Effector memory CD8-positive, alpha-beta T cell (primary cell): ENCODE measurements at regions not wholly inside any gene's neighbourhood (a gene's known extent, or its start where the extent isn't known, plus 50 kb on each side); places are given as distances from the start of the nearest gene placed in this dataset.

Experiments used
- ATAC-seq: fragments of 150-1000 bp; cut with Tn5 transposase; replicated peaks from 2 replicates; pipeline ENCODE4 v1.10.0; 2021; ENCODE audit warnings: mild to moderate bottlenecking, moderate library complexity
- DNase-seq, 3 experiments: peaks; one replicate each; pipeline ENCODE4 v3.0.0; 2021
- H3K27ac Mint-ChIP-seq, 2 donors: one replicate each; pipeline ENCODE4 v1.8.0; 2022; ENCODE audit warnings: mild to moderate bottlenecking in 2 of 2, mixed read lengths in 2 of 2, moderate library complexity in 2 of 2
- H3K27me3 Mint-ChIP-seq, 2 donors: one replicate each; pipeline ENCODE4 v1.8.0; 2022; ENCODE audit warnings: mixed read lengths in 2 of 2
- H3K36me3 Mint-ChIP-seq: one replicate; pipeline ENCODE4 v1.8.0; 2022; ENCODE audit warnings: mild to moderate bottlenecking, moderate library complexity, mixed read lengths; ENCODE audit not compliant: insufficient read depth
- H3K4me1 Mint-ChIP-seq, 2 donors: one replicate each; pipeline ENCODE4 v1.8.0; 2022; ENCODE audit warnings: low read depth in 2 of 2, mixed read lengths in 2 of 2
- H3K4me3 Mint-ChIP-seq, 2 donors: one replicate each; pipeline ENCODE4 v1.8.0; 2022; ENCODE audit warnings: mild to moderate bottlenecking in 2 of 2, mixed read lengths in 2 of 2, moderate library complexity in 2 of 2
- H3K9me3 Mint-ChIP-seq, 2 donors: one replicate each; pipeline ENCODE4 v1.8.0; 2022; ENCODE audit warnings: mixed read lengths in 2 of 2

DNA sequence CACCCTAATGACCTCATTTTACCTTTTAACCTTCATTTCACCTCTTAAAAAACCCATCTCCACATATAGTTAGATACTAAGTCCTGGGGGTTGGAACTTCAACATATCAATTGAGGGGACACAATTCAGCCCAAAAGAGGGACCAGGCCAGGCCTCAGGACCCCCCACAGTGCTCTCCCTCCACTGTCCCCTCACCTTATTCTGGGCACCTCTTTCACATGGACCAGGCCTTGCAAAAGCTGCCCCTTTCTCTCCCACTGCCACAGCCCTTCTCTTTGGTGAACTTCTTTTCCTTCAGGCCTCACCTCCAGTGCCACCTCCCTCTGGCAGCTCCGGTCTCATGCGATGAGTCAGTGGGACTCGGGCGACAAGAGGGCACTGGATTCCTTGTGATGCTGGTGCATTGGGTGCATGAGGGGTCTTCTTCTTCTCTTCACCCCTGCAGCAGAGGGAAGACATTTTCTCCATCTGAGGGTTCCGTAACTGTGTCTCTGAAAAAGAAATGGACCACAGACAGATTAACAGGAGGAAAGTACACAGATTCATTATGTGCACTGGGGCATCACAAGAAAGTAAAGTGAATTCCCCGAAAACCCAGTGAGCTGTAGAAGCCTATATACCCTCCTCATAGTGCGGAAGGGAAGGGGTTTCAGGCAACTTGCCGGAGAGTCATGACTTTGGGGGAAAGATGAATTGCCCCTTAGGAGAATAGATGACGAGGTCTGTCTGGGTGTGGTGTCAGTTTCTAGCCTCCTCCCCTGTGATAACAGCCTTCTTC, 288.7 kb upstream of the IGFBP3 start:
- Mint-ChIP-seq H3K27ac (no peak overlapping the region), H3K4me1 (no peaks in the 10 kb centered on the region), H3K9me3 (peaks cover 5 to 17% of the 10 kb centered on the region in 2 donors), H3K36me3 (no peaks in the 10 kb centered on the region), H3K27me3 (no peaks in the 10 kb centered on the region), H3K4me3 (no peak overlapping the region)
- no peak for DNase-seq
- ATAC-seq, result no peak

DNA sequence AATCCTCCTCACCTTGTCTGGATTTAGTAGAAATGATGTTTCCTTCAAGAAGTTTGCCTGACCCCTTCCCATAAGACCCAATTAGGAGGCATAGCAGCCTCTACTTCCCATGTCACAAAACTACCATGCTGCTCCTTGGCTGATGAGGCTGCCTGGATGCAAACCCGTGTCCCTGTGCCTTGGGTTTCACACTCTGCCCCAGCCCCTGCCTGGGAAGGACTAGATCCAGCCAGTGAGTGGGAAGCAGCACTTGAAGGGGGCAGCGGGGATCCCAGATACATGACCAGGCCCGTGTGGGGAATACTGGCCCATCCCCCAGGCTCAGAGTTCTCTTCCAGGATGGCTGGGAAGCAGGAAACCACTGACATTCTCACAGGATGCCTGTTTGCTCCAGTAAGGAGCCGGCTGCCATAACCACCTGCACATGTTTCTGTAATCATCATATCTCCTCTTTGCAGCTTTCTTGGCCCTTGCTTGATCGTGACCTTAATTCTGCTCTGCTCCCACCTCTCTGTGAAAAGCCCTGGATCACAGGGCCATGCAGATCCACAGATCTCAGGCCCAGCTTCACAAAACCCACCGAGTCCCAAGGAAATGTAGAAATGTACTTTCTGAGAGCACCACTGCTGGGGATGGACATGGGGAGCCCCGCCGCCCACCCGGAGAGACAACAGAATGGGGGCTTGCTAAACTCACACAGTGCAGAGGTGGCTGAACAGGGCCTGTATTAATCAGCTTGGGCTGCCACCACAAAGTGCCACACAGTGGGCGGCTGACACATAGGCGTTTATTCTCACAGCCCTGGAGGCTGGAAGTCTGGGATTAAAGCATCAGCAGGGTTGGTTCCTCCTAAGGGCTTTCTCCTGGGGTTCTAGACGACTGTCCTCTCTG, 287.8 kb upstream of the IGFBP3 start:
- Mint-ChIP-seq H3K36me3 (no peaks in the 10 kb centered on the region), H3K27ac (no peak overlapping the region), H3K9me3 (peaks cover 5 to 17% of the 10 kb centered on the region in 2 donors), H3K4me1 (no peaks in the 10 kb centered on the region), H3K27me3 (no peaks in the 10 kb centered on the region), H3K4me3 (no peak overlapping the region)
- DNase-seq (no peak), ATAC-seq (no peak)

DNA sequence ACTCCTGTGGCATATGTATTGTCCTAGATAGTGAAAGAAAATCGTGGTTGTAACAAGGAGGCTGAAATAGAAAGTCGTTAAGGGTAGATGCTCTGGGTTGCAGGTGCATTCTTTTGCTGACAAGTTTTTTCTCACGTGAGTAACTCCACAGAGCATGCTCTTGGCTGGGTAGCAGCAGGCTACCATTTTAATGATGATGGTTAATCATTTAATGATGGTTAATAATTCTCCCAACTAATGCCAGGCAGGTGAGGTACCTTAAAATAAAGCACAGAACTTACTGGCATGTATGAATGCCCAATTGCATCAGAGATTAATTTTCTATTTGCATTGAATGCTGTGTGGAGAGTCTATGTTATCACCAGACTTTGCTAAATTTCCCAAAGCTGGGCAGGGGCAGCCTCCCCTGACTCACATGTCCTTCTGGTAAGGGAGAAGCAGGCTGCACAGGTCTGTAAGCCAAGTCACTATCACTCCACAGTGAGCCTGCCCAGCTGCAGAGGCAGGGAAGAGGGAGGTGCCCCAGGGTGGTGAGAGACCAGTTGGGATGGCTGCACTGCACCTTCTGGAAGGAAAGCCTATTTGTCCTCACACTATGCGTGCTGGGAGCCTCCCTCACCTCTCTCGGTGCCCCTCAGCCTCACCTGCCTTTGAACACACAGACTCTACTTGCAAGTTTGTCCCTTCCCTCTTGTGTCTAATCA, 287.0 kb upstream of the IGFBP3 start:
- Mint-ChIP-seq H3K9me3 (peaks cover 3 to 14% of the 10 kb centered on the region in 2 donors), H3K36me3 (no peaks in the 10 kb centered on the region), H3K4me3 (no peak overlapping the region), H3K27ac (no peak overlapping the region), H3K27me3 (no peaks in the 10 kb centered on the region), H3K4me1 (no peaks in the 10 kb centered on the region)
- no peak for ATAC-seq
- DNase-seq, result no peak

DNA sequence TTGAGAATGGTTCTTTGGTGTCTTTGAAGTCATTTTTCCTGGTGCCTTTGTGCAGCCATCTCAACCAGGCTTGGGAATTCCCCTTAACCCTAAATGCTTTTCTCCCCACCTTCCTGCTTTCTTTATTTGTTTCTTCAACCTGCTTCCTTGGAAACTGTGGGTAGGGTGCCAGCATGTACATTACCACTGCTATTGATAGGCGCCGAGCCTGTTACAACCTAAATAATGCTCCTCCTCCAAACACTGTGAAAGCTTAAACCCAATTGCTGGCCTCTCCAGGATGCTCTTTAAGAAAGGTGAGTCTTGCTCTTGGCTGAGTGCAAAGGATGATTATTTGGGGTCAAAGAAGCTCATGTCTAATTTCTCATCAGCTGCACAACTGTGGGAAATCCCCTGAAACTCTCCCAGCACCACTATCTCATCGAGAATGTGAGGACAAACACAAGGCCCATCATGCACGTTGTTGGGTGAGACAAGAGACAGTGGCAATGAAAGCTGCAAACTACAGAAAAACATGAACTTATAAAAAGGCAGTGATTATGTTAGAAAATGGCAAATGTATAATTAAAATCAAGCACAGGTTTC, 285.5 kb upstream of the IGFBP3 start:
- Mint-ChIP-seq H3K4me3 (no peak overlapping the region), H3K9me3 (peaks cover 2 to 8% of the 10 kb centered on the region in 2 donors), H3K4me1 (no peaks in the 10 kb centered on the region), H3K36me3 (no peaks in the 10 kb centered on the region), H3K27ac (no peak overlapping the region), H3K27me3 (no peaks in the 10 kb centered on the region)
- ATAC-seq, result no peak
- no peak for DNase-seq

DNA sequence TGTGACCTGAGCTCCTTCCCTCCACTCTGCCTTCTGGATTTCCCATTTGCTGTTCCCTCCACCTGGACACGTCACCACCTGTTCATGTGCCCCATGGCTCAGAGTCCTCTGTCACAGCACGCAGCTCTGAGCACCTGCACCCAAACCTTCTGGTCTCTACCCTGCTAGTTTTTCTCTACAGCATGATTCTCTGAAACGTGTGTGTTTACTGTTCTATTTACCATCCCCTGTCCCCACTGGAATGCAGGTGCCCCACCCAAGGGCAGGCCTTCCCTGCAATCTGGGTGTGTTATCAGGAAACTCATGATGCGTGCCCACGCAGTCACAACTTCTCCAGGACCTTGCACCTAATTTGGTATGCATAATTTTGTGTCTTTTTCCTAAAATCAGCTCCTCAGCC, 284.4 kb upstream of the IGFBP3 start:
- DNase-seq, result no peak
- Mint-ChIP-seq H3K4me1 (no peaks in the 10 kb centered on the region), H3K27me3 (no peaks in the 10 kb centered on the region), H3K27ac (no peak overlapping the region), H3K36me3 (no peaks in the 10 kb centered on the region), H3K9me3 (peaks cover 2 to 8% of the 10 kb centered on the region in 2 donors), H3K4me3 (no peak overlapping the region)
- no peak for ATAC-seq

DNA sequence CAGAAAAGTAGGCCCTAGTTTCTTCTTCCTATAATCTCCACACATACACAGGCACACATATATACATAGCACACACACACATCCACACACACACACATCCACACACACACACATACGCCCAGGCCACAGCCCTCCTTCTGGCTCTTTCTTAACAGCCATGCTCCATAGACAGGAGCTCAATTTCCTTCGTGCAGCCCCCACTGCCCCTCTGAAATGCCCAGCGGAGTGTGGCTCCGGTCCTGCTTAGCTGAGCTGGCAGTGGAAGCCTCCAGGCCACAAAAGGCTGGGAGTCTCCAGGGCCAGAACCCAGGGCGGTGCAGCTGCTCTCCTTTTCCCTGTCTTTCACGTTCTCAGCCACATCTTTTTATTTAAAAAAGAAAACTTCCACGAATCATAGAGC, 282.9 kb upstream of the IGFBP3 start:
- H3K36me3 Mint-ChIP-seq, result no peaks in the 10 kb centered on the region
- no peak overlapping the region for H3K4me3 Mint-ChIP-seq
- H3K4me1 Mint-ChIP-seq, result no peaks in the 10 kb centered on the region
- no peaks in the 10 kb centered on the region for H3K27me3 Mint-ChIP-seq
- DNase-seq (no peak), ATAC-seq (no peak)
- H3K27ac Mint-ChIP-seq, result no peak overlapping the region
- H3K9me3 Mint-ChIP-seq, result peaks cover 2 to 8% of the 10 kb centered on the region in 2 donors

DNA sequence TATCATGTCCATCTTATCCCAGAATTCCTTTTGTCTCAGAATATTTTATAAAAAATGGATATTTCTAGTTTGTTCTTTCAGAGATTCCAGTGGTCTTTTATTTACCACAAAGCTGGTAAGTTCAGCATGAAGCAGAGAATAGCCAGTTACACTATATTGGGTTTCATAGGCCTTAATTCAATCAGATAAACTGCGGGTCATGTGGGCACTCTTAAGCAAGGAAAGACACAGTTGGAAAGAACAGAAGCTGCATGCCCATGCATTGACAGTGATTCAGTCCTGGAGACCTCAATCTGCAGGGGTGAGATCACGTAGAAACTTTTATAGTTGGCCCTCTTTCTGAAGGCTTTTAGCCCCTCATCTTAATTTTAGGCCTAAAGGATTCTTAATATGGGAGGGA, 281.3 kb upstream of the IGFBP3 start:
- peaks cover 5 to 8% of the 10 kb centered on the region in 2 donors for H3K9me3 Mint-ChIP-seq
- no peak overlapping the region for H3K27ac Mint-ChIP-seq
- DNase-seq (no peak), ATAC-seq (no peak)
- H3K4me3 Mint-ChIP-seq, result no peak overlapping the region
- H3K27me3 Mint-ChIP-seq, result no peaks in the 10 kb centered on the region
- H3K4me1 Mint-ChIP-seq, result no peaks in the 10 kb centered on the region
- no peaks in the 10 kb centered on the region for H3K36me3 Mint-ChIP-seq

DNA sequence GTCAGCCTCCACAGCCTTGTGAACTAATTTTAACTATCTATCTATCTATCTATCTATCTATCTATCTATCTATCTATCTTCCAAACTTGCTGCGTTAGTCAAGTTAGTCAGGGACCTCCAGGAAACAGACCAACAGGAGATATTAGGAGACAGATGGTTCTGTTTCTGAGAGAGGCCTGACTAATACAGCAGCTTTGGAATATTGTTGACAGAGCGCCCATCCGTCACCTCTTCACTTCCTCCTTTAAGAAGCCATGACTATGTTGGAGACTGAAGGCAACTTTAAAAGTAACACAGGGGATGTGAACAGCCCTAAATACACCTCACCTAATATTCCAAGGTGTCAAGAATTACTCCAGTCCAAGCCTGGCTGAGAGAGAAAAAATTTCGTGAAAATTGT, 280.9 kb upstream of the IGFBP3 start:
- Mint-ChIP-seq H3K4me3 (no peak overlapping the region), H3K4me1 (no peaks in the 10 kb centered on the region), H3K27ac (no peak overlapping the region), H3K9me3 (peaks cover 5 to 8% of the 10 kb centered on the region in 2 donors), H3K27me3 (no peaks in the 10 kb centered on the region), H3K36me3 (no peaks in the 10 kb centered on the region)
- DNase-seq, result no peak
- no peak for ATAC-seq

DNA sequence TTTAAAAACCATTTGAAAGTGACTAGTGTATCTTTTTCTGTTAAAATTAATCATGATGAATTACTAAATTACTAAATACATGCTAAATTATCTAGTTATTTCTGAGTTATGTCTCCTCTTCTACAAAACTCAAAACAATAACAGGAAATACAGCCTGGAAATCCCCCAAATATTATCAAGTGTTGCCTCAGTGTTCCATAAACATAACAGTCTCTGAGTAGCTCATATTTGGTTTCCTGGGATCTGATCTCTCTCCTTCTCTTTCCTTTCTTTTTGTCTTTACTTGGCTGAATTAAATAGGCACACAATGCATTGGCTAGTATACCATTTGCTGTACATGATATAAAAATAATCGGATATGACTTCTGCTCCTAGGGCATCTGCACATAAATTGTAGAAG, 277.6 kb upstream of the IGFBP3 start:
- no peak overlapping the region for H3K27ac Mint-ChIP-seq
- peaks cover 0 to 5% of the 10 kb centered on the region in 2 donors for H3K9me3 Mint-ChIP-seq
- H3K27me3 Mint-ChIP-seq, result no peaks in the 10 kb centered on the region
- no peak overlapping the region for H3K4me3 Mint-ChIP-seq
- no peaks in the 10 kb centered on the region for H3K36me3 Mint-ChIP-seq
- no peak for DNase-seq
- no peak for ATAC-seq
- H3K4me1 Mint-ChIP-seq, result no peaks in the 10 kb centered on the region

DNA sequence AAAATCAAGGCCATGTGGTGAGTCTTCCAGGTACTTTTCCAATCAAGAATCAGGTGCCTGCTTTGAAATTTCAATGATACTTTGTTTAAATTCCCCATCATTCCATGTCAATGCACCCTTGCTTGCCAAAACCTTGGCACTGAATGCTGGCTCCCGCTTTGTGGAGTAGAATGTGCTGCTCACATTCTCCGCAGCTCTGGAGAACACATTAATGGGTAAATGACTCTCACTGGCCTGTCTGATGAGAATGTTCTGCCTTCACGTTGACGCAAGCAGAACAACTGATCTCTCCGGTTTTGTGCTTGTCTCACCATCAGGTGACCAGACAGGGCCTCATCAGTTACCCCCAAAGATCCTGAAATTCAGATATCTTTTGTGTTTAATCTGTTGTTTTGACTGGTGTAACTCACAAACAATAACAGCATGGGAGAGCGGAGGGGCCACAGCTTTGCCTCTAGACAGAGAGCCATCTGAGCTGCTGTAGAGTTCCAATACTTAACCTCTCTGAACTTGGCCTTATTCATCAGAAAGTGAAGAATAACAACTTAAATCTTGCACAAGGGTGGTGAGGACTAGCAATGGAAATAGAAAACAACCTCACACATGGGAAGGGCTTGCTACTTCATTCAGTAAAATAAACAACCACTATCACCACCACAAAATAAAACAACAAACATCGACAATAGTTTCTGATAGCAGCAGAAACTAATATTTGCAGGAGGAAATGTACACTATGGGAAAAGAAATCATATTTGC, 276.9 kb upstream of the IGFBP3 start:
- Mint-ChIP-seq H3K4me3 (no peak overlapping the region), H3K9me3 (peaks cover 0 to 5% of the 10 kb centered on the region in 2 donors), H3K4me1 (no peaks in the 10 kb centered on the region), H3K36me3 (no peaks in the 10 kb centered on the region), H3K27ac (no peak overlapping the region), H3K27me3 (no peaks in the 10 kb centered on the region)
- ATAC-seq (no peak), DNase-seq (no peak)

DNA sequence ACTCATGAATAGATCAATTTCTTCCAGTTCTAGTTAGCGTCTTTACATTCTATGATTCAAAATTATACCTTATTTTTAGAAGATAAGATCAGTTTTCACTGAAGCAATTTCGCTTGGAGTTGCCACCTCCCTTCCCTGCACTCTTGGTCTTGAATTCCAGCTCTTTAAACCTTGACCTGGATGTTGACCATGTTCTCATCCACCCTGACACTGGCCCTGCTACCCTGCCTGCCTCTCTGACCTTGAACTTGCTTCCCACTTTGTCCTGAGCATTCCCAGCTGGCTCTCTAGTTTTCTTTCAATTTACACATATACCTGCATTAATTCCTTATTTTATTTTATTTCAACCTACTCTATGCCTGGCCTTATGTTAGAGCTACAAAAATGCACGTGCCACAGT, 274.9 kb upstream of the IGFBP3 start:
- DNase-seq, result no peak
- no peak for ATAC-seq
- no peaks in the 10 kb centered on the region for H3K36me3 Mint-ChIP-seq
- no peak overlapping the region for H3K4me3 Mint-ChIP-seq
- H3K9me3 Mint-ChIP-seq, result peaks cover 0 to 5% of the 10 kb centered on the region in 2 donors
- no peaks in the 10 kb centered on the region for H3K27me3 Mint-ChIP-seq
- H3K4me1 Mint-ChIP-seq, result no peaks in the 10 kb centered on the region
- H3K27ac Mint-ChIP-seq, result no peak overlapping the region

DNA sequence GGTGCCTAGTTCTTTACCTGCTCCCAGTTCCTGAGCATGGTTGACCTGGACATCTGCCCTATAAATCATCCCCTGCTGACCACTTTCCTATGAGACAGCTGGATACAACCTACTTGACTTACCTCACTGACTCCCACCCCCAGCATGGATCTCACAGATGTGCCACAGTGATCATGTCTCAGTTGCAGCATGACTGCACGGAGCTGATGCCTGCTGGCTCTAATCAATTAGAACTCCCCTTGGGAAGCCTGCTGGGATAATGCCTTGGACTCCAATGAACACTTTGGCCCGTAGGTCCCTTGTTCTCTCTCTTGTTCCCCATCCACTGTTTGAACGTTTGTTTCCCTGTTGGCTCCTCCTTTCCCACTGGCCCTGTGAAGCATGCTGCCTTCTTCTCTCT, 271.2 kb upstream of the IGFBP3 start:
- ATAC-seq (no peak), DNase-seq (no peak)
- Mint-ChIP-seq H3K4me3 (no peak overlapping the region), H3K4me1 (no peaks in the 10 kb centered on the region), H3K27ac (no peak overlapping the region), H3K27me3 (no peaks in the 10 kb centered on the region), H3K36me3 (no peaks in the 10 kb centered on the region), H3K9me3 (peaks cover 7% of the 10 kb centered on the region in 2 donors)

DNA sequence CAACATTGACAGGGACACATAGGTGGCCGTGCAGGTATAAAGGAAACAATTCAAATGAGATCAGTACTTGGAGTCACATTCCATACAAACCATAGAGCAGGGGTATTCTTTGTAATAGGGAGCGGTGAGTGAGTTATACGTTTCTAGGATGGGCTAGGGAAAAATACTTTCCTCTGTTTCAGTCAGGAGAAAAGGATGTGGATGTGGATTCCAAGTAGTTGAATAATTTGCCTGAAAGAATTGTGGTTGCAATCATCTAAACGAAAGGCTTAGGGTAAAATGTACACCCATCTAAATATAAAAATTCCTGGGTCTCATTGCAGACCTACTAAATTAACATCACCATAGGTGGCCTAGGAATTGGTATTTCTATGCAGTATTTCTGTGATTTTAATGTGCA, 270.7 kb upstream of the IGFBP3 start:
- no peak overlapping the region for H3K4me3 Mint-ChIP-seq
- H3K27me3 Mint-ChIP-seq, result no peaks in the 10 kb centered on the region
- H3K4me1 Mint-ChIP-seq, result no peaks in the 10 kb centered on the region
- ATAC-seq, result no peak
- H3K36me3 Mint-ChIP-seq, result no peaks in the 10 kb centered on the region
- H3K27ac Mint-ChIP-seq, result no peak overlapping the region
- DNase-seq, result no peak
- H3K9me3 Mint-ChIP-seq, result peaks cover 7% of the 10 kb centered on the region in 2 donors
